Coronary artery (tissue), 2 donors: ENCODE measurements at regions not wholly inside any gene's neighbourhood (a gene's known extent, or its start where the extent isn't known, plus 50 kb on each side); places are given as distances from the start of the nearest gene placed in this dataset.

Source experiments
- DNase-seq: peaks from one replicate; pipeline ENCODE4 v3.0.0-alpha.2; 2017; ENCODE audit warnings: low spot score
- H3K27ac ChIP-seq, 2 donors: fragments of 200-600 bp; sonication (generic); one replicate each; pipeline ENCODE4 v1.5.1; 2016 to 2019
- H3K4me3 ChIP-seq: fragments of 200-600 bp; sonication (generic); 2 replicates; pipeline ENCODE4 v1.5.1; 2016; ENCODE audit warnings: mild to moderate bottlenecking, moderate library complexity
- TF ChIP-seq, protein P1 (sequence below): fragments of 200-600 bp; sonication (generic); IDR thresholded peaks from one replicate; pipeline ENCODE4 v1.5.1; 2019; ENCODE audit warnings: antibody characterized with exemption

DNA sequence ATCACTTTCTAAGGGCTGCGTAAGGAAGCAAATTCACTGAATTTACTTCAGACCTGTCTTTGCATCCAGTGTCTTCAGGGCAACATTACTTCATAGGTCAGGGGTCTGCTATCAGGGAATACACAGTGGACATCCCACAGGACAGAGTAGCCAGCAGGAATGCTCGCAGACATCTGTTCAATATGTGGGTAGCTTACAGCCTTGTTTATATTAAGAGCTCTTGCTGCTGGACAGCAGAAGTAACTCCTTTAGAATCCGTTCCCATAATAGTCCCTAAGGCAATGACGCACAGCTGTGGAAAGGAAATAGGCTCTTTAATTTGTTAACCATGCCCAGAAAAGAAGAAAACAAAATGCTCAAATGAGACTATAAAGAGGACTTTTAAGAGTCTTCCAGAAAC lies 198.7 kb downstream of the MOXD1 start:
- Histone ChIP-seq H3K4me3 (no peak overlapping the region), H3K27ac (peak overlapping the region in 1 of 2 donors; percentile 6)
- no peak for DNase-seq
- TF ChIP-seq, protein P1, sequence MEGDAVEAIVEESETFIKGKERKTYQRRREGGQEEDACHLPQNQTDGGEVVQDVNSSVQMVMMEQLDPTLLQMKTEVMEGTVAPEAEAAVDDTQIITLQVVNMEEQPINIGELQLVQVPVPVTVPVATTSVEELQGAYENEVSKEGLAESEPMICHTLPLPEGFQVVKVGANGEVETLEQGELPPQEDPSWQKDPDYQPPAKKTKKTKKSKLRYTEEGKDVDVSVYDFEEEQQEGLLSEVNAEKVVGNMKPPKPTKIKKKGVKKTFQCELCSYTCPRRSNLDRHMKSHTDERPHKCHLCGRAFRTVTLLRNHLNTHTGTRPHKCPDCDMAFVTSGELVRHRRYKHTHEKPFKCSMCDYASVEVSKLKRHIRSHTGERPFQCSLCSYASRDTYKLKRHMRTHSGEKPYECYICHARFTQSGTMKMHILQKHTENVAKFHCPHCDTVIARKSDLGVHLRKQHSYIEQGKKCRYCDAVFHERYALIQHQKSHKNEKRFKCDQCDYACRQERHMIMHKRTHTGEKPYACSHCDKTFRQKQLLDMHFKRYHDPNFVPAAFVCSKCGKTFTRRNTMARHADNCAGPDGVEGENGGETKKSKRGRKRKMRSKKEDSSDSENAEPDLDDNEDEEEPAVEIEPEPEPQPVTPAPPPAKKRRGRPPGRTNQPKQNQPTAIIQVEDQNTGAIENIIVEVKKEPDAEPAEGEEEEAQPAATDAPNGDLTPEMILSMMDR = no peak

DNA sequence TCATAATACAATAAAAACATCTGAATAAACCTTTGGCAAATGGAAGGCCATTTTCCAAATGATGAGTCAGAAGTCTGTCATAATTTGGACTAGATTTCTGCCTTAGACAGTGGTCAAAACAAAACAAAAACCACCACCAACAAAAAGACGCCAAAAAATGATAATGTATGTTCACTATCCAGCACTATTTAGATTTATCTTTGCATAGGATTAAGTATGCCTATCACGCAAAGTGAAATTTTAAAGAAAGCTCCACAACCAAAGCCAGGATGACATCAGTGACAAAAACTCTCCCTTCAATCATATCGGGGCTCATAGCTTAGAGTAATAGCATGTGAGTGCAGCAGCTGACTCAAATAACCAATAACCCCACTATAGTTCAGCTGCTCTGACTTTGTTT lies 201.9 kb downstream of the MOXD1 start:
- DNase-seq = no peak
- H3K27ac ChIP-seq = no peak overlapping the region
- TF ChIP-seq, protein P1 = no peak
- no peak overlapping the region for H3K4me3 ChIP-seq

DNA sequence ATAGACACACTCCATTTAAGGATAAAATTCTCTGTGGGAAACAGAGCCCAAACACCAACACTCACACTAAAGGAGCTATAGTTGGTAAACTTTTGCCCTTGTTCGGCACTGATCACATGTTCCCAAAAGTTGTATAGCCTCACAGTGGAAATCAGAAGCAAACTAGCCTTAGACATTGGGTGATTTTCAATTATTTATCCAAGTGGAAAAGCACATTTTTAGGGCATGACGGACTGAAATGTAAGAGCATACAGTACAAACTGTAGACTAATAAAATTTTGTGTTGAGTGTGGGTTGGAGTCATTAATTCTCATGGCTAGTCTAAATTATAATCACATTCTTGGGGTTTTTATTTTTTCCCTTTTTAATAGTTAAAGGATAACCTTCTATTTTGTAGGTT lies 202.4 kb downstream of the MOXD1 start:
- TF ChIP-seq, protein P1 = no peak
- H3K4me3 ChIP-seq = no peak overlapping the region
- DNase-seq = no peak
- H3K27ac ChIP-seq = no peak overlapping the region

DNA sequence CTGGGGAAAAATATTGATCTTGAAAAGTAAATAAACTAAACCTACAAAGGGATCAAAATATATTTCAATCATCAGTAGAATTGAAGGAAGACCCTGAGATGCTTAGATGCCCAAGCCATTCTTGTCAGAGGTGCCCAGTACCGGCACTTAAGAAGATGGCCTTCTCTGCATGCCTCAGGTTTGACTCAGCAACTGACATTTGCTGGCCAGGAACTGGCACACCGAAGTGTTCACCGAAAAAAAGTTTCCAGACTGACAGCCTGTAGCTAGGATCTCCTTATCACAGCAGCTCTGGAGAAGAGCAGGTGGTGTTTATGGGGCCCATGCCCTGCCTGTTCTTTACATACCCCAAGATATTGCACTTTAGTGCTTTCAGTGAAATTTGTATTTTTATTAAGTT lies 203.2 kb downstream of the MOXD1 start:
- no peak overlapping the region for H3K27ac ChIP-seq

DNA sequence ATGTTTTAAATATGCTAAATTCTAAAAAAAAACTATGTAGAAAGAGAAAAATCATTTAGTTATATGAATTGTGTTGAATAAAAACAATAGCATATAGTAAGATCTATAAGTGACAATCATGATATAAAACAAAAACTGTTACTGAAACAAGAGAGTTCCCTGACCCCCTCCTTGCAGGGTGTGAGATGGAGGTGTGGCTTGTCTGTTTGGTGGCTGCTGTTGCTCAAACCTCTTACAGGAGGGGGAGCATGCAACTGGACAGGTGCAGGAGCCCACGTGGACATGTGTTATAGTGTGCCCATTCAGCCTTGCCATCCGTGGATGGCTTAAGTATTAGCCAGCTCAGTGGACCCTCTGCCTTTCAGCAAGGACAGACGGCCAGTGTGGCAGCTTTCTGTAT lies 206.7 kb downstream of the MOXD1 start:
- TF ChIP-seq, protein P1 = no peak
- no peak for DNase-seq
- no peak overlapping the region for H3K4me3 ChIP-seq
- H3K27ac ChIP-seq = no peak overlapping the region

More for the DNA sequence above, 203.2 kb downstream of the MOXD1 start:
- no peak overlapping the region for H3K4me3 ChIP-seq
- DNase-seq = no peak
- TF ChIP-seq, protein P1 = no peak

DNA sequence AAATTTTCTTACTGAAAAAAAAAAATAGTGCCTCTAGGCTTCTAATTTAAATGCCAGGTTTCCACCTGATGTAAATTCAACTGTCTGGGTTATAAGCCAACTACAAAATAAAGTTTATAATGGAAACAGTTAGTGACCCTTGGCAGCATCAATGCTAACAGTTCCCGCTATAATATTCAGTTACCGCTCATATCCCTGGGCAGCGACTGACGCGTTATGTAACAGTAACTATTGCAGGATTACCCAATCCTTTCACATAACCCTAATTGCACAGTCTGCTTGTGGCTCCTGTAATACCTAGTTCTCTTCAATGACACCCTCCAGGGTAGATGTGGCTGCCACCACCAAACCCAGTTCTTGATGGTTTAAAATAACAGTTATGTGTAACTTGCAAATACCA lies 208.6 kb downstream of the MOXD1 start:
- H3K27ac ChIP-seq = no peak overlapping the region
- TF ChIP-seq, protein P1 = no peak
- no peak overlapping the region for H3K4me3 ChIP-seq
- no peak for DNase-seq

DNA sequence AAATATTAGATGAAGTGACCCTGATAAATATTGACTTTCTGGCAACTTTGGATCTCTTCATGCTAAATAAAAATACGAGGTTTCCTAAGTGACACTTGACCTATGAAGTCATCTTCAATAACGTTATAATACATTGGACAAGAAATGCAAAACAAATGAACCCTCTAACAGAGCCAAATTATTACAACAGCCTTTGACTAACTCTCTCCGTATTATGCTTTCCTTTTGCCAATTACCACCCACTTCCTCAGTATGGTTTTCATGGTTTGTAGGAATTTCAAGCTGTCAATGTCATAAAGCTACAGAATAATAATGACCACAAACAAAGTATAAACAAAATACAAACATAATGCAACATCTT lies 210.5 kb downstream of the MOXD1 start:
- Histone ChIP-seq H3K4me3 (no peak overlapping the region), H3K27ac (peak overlapping the region; percentile 50 to 63)
- DNase-seq = no peak
- TF ChIP-seq, protein P1 = no peak
